ENCODE measurements at regions not wholly inside any gene's neighbourhood (a gene's known extent, or its start where the extent isn't known, plus 50 kb on each side); places are given as distances from the start of the nearest gene placed in this dataset.
A peak's percentile ranks its signal among the peaks of the same experiment; 100 is the strongest.

- H3K27ac ChIP-seq (ENCODE audit: low read depth, low read length, poor library complexity, severe bottlenecking): no peak overlapping the region
- no peaks in the 10 kb centered on the region for H3K36me3 ChIP-seq (ENCODE audit: insufficient read depth, low read length)
- no peaks in the 10 kb centered on the region for H3F3A ChIP-seq (ENCODE audit: insufficient read depth, low read length)
- no peak overlapping the region for H3K9ac ChIP-seq (ENCODE audit: low read length)
- no peaks in the 10 kb centered on the region for H4K20me1 ChIP-seq (ENCODE audit: insufficient read depth, low read length)
- TF ChIP-seq CTCF (IDR thresholded peaks at IDR 0.05; ENCODE audit: low read length) (no peak), EZH2 (IDR thresholded peaks at IDR 0.05; ENCODE audit: borderline replicate concordance, low read length) (no peak)
- H2AFZ ChIP-seq (ENCODE audit: low read length): no peak overlapping the region
- H3K27me3 ChIP-seq (ENCODE audit: insufficient read depth, low read length): no peaks in the 10 kb centered on the region
- no peak overlapping the region for H3K4me3 ChIP-seq (ENCODE audit: low read depth, low read length, poor library complexity, severe bottlenecking)
- no peaks in the 10 kb centered on the region for H3K9me3 ChIP-seq (ENCODE audit: low read length)
- H3K79me2 ChIP-seq (ENCODE audit: insufficient read depth, low read length): no peaks in the 10 kb centered on the region
- H3K4me1 ChIP-seq (ENCODE audit: insufficient read depth, low read length, severe bottlenecking): no peaks in the 10 kb centered on the region
- H3K9me2 ChIP-seq (ENCODE audit: low read depth, low read length): no peaks in the 10 kb centered on the region
- no peak overlapping the region for H3K4me2 ChIP-seq (ENCODE audit: low read length)
Observed at GRCh38 chr3:21839176-21839575, 88.2 kb upstream of the ZNF385D start.

- Histone ChIP-seq H3K9me2 (ENCODE audit: low read depth, low read length) (no peaks in the 10 kb centered on the region), H4K20me1 (ENCODE audit: insufficient read depth, low read length) (no peaks in the 10 kb centered on the region), H3K79me2 (ENCODE audit: insufficient read depth, low read length) (no peaks in the 10 kb centered on the region), H3K4me3 (ENCODE audit: low read depth, low read length, poor library complexity, severe bottlenecking) (no peak overlapping the region), H3K27ac (ENCODE audit: low read depth, low read length, poor library complexity, severe bottlenecking) (no peak overlapping the region), H3F3A (ENCODE audit: insufficient read depth, low read length) (no peaks in the 10 kb centered on the region), H2AFZ (ENCODE audit: low read length) (no peak overlapping the region), H3K36me3 (ENCODE audit: insufficient read depth, low read length) (no peaks in the 10 kb centered on the region), H3K4me2 (ENCODE audit: low read length) (no peak overlapping the region), H3K4me1 (ENCODE audit: insufficient read depth, low read length, severe bottlenecking) (no peaks in the 10 kb centered on the region), H3K27me3 (ENCODE audit: insufficient read depth, low read length) (no peaks in the 10 kb centered on the region), H3K9me3 (ENCODE audit: low read length) (no peaks in the 10 kb centered on the region), H3K9ac (ENCODE audit: low read length) (no peak overlapping the region)
- TF ChIP-seq CTCF (IDR thresholded peaks at IDR 0.05; ENCODE audit: low read length) (peak; percentile 59), EZH2 (IDR thresholded peaks at IDR 0.05; ENCODE audit: borderline replicate concordance, low read length) (no peak)
Observed at GRCh38 chr3:21839592-21839991, 88.6 kb upstream of the ZNF385D start.

GRCh38 chr3:21847005-21847404 lies 96.0 kb upstream of the ZNF385D start:
- Histone ChIP-seq H3K4me3 (ENCODE audit: low read depth, low read length, poor library complexity, severe bottlenecking) (no peak overlapping the region), H3K9me2 (ENCODE audit: low read depth, low read length) (no peaks in the 10 kb centered on the region), H3K4me1 (ENCODE audit: insufficient read depth, low read length, severe bottlenecking) (no peaks in the 10 kb centered on the region), H3K9me3 (ENCODE audit: low read length) (no peaks in the 10 kb centered on the region), H3K9ac (ENCODE audit: low read length) (no peak overlapping the region), H4K20me1 (ENCODE audit: insufficient read depth, low read length) (no peaks in the 10 kb centered on the region), H3F3A (ENCODE audit: insufficient read depth, low read length) (no peaks in the 10 kb centered on the region), H2AFZ (ENCODE audit: low read length) (no peak overlapping the region), H3K36me3 (ENCODE audit: insufficient read depth, low read length) (no peaks in the 10 kb centered on the region), H3K27ac (ENCODE audit: low read depth, low read length, poor library complexity, severe bottlenecking) (no peak overlapping the region), H3K79me2 (ENCODE audit: insufficient read depth, low read length) (no peaks in the 10 kb centered on the region), H3K27me3 (ENCODE audit: insufficient read depth, low read length) (no peaks in the 10 kb centered on the region), H3K4me2 (ENCODE audit: low read length) (no peak overlapping the region)
- no peak for TF ChIP-seq CTCF (IDR thresholded peaks at IDR 0.05; ENCODE audit: low read length)
- TF ChIP-seq EZH2 (IDR thresholded peaks at IDR 0.05; ENCODE audit: borderline replicate concordance, low read length): no peak
